Neural progenitor cell (in vitro differentiated cells): ENCODE measurements at regions not wholly inside any gene's neighbourhood (a gene's known extent, or its start where the extent isn't known, plus 50 kb on each side); places are given as distances from the start of the nearest gene placed in this dataset.

Experiments used
- CTCF ChIP-seq: fragments of 200-600 bp; sonication (generic); IDR thresholded peaks from 2 replicates; pipeline ENCODE4 v1.5.1; 2017; ENCODE audit warnings: antibody characterized with exemption, mild to moderate bottlenecking
- EZH2 ChIP-seq: fragments of 200-600 bp; sonication (generic); IDR thresholded peaks from 2 replicates; pipeline ENCODE4 v1.6.1; 2017; ENCODE audit warnings: antibody characterized with exemption, mild to moderate bottlenecking, moderate library complexity

- TF ChIP-seq CTCF (no peak), EZH2 (no peak)
Measured at GRCh38 chr1:187759825-187760333, 931.1 kb downstream of the PLA2G4A start.
